ENCODE measurements at regions not wholly inside any gene's neighbourhood (a gene's known extent, or its start where the extent isn't known, plus 50 kb on each side); places are given as distances from the start of the nearest gene placed in this dataset.

DNA sequence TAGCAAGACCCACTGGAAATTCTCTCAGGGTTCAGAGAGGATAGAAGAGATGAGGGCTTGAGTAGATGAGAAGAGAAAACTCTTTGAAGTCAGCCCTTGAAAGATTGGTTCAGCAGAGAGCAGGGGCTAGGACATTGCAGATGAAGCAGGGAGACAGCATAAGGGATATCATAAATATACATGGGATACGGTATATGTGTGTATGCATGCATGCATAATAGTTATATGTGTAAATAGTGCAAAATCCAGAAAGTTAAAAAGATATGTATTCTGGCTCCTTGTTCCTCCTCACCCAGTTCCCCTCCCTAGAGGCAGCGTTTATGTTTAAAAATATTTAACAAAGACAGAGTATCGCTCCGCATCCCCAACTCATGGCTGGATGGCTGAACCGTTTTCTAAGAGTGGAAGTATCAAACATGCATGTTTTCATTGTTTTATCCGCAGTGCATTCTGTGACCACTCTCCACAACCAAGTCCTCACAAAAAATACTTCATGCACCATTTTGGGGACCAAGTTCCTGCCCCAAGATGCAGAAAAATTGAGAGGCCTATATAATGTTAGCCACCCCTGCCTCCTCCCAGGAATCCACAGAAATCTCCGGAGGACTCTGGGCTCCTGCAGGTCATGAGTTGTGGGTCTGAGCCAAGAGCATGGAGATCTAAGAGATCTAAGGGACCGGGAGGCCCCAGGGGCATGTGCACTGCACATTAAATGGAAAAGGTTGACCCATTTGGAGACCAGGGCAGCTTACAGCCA is 119.5 kb downstream of the MTX3 start:
- DNase-seq (ENCODE audit: low read depth in 2 of 2, low spot score in 1 of 2), result no peak

- no peak for DNase-seq (ENCODE audit: low read depth in 2 of 2, low spot score in 1 of 2)
Observed at GRCh38 chr5:79868163-79868670, 122.8 kb downstream of the MTX3 start.

GRCh38 chr5:79865579-79865978 is 125.5 kb downstream of the MTX3 start:
- no peak for DNase-seq (ENCODE audit: low read depth in 2 of 2, low spot score in 1 of 2)

DNA sequence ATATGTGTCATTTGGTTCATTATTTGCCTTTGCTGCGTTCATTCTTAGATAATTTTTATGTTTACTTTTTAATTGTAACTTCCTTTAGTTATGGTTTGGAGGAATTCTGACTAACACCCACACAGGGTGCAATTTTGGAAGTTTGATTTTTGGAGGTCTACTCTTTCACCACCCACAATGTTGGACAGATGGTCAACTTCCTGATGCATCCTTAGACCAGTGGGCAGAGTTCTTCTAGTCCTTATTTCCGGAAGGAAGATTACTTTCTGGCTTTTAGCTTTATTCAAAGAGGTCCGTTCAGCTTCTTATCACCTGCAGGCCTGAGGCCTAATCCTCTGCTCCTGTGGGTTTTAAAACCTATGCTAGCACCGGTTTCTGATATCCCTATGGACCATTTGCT is 126.7 kb downstream of the MTX3 start:
- no peak for DNase-seq (ENCODE audit: low read depth in 2 of 2, low spot score in 1 of 2)

GRCh38 chr5:79859588-79859987 is 131.5 kb downstream of the MTX3 start:
- no peak for DNase-seq (ENCODE audit: low read depth in 2 of 2, low spot score in 1 of 2)

GRCh38 chr5:79858410-79858723 is 132.7 kb downstream of the MTX3 start:
- no peak for DNase-seq (ENCODE audit: low read depth in 2 of 2, low spot score in 1 of 2)

GRCh38 chr5:79857714-79858409 is 133.2 kb downstream of the MTX3 start:
- DNase-seq (ENCODE audit: low read depth in 2 of 2, low spot score in 1 of 2), result peak; percentile 51 to 83

GRCh38 chr5:79856456-79857055 is 134.5 kb downstream of the MTX3 start:
- no peak for DNase-seq (ENCODE audit: low read depth in 2 of 2, low spot score in 1 of 2)

GRCh38 chr5:79853676-79854418 is 137.2 kb downstream of the MTX3 start:
- no peak for DNase-seq (ENCODE audit: low read depth in 2 of 2, low spot score in 1 of 2)

- DNase-seq (ENCODE audit: low read depth in 2 of 2, low spot score in 1 of 2), result no peak
Observed at GRCh38 chr5:79853028-79853427, 138.0 kb downstream of the MTX3 start.

DNA sequence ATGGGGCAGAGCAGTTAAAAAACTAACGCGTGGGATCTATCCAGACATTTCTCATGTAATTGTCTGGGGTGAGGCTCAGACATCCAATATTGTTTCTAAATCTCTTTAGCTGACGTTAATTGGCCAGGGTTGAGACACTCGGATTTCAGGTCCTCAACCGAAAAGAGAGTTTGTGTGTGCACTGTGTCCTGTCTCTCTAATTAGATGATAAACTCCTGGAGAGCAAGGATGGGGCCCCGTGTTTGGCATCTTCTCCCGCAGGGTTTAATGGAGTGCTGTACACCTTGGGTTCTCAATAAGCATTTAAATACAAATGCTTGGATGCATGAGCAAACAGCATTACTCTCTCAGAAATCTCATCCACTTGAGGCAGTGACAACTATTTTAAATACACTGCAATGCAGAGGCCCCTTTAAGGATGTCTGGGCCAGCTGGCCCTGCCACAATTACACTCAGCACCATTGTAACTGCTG is 139.6 kb downstream of the MTX3 start:
- DNase-seq (ENCODE audit: low read depth in 2 of 2, low spot score in 1 of 2), result no peak

DNA sequence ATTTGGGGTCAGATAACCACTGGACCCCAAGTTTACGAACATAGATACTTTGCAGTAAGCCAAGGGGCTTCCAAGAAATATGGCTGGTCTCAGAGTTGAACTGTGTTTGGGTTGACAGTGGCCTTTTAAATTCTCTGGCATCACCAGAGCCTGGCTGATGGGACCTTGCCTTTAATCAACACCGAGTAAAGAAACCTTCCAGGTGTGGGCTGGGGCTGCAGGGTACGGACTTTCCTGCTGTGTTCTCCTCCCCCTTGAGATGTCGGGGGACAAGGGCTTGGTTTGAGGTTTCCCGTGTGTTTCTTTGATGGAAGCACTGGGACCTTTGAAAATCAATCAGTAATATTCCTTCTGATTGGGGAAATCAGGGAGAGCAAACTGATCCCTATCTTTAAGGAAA is 140.1 kb downstream of the MTX3 start:
- DNase-seq (ENCODE audit: low read depth in 2 of 2, low spot score in 1 of 2), result no peak

DNA sequence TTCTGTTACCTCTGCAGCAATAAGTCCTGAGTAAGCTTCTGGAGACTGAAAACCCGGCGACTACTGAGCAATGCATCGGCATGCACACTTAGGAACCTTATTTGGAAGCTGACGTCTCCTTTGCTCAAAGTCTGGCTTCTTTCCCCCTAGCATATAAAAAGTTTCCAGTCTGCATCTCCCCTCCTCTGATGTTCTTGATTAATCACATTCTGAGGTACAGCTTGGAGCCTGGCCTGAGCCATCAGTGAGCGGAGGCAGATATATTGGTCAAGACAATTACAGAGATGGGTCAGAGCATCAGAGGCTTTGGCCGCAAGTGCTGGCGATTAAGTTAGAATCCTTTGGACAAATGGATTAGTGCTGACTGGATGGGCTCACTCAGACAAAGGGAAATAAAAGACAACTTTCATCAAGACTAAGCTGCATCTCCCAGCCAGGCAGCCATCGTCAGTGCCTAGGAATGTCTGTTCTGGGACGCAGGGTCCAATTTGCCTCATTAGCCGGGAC is 140.7 kb downstream of the MTX3 start:
- no peak for DNase-seq (ENCODE audit: low read depth in 2 of 2, low spot score in 1 of 2)

DNA sequence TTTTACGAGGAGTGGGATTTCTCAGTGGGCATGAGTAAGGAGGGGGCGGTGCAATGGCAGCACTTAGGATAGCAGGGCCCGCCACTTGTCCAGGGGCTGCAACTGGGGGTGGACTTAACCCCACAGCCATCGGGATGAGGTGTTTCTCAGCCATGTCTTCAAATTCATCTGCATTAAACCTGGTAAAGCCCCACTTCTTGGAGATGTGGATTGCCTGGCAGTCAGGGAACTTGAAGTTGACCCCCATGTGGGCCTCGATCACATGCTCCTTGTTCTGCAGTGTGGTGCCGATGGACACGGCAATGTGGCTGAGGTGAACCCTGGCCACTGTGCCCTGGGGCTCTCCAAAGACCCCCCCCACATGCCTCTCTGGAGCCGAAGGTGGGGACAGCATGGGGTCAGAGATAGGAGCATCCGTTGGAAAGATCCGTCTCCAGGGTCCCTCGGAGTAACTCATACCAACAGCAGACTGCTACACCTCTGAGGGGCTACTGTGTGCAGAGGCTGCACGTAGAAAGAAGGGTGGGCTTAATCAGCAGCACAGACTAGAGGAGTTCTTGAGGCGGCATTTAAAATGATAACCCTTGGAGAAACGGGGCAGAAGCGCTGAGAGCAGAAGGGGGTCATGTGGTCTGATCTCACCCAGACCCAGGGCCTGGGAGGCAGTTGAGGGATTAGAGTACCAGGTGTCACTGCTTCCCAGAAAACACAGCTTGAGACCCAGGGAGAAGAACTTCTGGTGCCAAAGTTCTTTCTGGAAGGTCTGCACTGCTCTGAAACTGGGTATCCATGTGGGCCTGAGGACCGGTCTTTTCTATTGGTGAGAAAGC is 141.4 kb downstream of the MTX3 start:
- DNase-seq (ENCODE audit: low read depth in 2 of 2, low spot score in 1 of 2), result no peak

Measured in stimulated activated CD8-positive, alpha-beta memory T cell treated with anti-CD3 and anti-CD28 coated beads, Interleukin-4, amount 100 ng/mL, for 4 hours (primary cell).